ENCODE measurements at regions not wholly inside any gene's neighbourhood (a gene's known extent, or its start where the extent isn't known, plus 50 kb on each side); places are given as distances from the start of the nearest gene placed in this dataset.

DNA sequence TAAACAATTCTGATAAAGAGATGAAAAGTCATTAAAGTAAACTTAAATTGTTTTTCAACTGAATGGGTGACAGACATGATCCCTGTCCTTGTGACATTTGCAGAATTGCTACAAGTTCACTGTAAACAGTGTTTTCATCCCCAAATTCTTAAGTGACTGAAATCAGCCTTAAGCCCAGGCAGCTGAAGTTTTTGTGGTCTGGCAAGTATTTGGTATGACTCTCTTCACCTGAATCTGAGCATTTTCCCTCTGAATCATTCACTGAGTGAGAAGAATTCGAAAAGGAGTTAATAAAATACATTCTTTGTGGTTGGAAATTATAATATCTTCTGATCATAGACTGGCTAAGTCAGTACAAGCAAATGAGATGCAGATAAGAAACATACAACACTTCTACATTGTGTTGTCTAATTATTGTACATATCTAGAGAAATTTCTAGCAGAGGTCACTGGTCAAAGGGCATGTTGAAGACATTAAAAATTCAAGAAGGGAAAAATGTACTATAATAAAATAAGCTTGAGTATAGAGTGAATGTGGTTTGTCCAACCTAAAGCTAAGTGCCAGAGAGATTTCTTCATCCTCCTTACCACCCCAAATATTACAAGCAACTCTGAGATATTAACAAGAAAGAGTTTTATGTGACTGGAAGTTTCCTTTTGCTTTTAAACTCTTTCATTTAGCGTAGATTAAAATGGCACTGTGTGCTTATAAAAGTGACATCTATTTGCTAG is 177.8 kb upstream of the DIO2 start:
- no peak for TF ChIP-seq POLR2AphosphoS5 (IDR thresholded peaks at IDR 0.05)
- TF ChIP-seq EP300 (IDR thresholded peaks at IDR 0.05) = no peak
- TF ChIP-seq, protein P1, sequence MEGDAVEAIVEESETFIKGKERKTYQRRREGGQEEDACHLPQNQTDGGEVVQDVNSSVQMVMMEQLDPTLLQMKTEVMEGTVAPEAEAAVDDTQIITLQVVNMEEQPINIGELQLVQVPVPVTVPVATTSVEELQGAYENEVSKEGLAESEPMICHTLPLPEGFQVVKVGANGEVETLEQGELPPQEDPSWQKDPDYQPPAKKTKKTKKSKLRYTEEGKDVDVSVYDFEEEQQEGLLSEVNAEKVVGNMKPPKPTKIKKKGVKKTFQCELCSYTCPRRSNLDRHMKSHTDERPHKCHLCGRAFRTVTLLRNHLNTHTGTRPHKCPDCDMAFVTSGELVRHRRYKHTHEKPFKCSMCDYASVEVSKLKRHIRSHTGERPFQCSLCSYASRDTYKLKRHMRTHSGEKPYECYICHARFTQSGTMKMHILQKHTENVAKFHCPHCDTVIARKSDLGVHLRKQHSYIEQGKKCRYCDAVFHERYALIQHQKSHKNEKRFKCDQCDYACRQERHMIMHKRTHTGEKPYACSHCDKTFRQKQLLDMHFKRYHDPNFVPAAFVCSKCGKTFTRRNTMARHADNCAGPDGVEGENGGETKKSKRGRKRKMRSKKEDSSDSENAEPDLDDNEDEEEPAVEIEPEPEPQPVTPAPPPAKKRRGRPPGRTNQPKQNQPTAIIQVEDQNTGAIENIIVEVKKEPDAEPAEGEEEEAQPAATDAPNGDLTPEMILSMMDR (IDR thresholded peaks at IDR 0.05) = no peak
